NT2/D1 (cell line): ENCODE measurements at regions not wholly inside any gene's neighbourhood (a gene's known extent, or its start where the extent isn't known, plus 50 kb on each side); places are given as distances from the start of the nearest gene placed in this dataset.

Experiments
- DNase-seq: peaks from one replicate; pipeline ENCODE4 v3.0.0-alpha.2; 2011; ENCODE audit warnings: low read depth, low spot score
- H3K27me3 ChIP-seq: 2 replicates; pipeline ENCODE4 v1.6.0; 2011; ENCODE audit warnings: mild to moderate bottlenecking; ENCODE audit not compliant: insufficient read length, insufficient read depth
- H3K36me3 ChIP-seq: 2 replicates; pipeline ENCODE4 v1.6.1; 2011; ENCODE audit warnings: mild to moderate bottlenecking, low read length, mixed read lengths; ENCODE audit not compliant: insufficient read depth, insufficient read length
- H3K4me1 ChIP-seq: 2 replicates; pipeline ENCODE4 v1.5.1; 2011; ENCODE audit not compliant: insufficient read depth, insufficient read length
- H3K4me3 ChIP-seq: 2 replicates; pipeline ENCODE4 v1.5.1; 2011; ENCODE audit warnings: low read depth; ENCODE audit not compliant: insufficient read length
- H3K9ac ChIP-seq: 2 replicates; pipeline ENCODE4 v1.6.0; 2011; ENCODE audit warnings: low read depth; ENCODE audit not compliant: insufficient read length
- H3K9me3 ChIP-seq: 2 replicates; pipeline ENCODE4 v1.5.1; 2011; ENCODE audit warnings: mild to moderate bottlenecking, low read length; ENCODE audit not compliant: insufficient read depth
- SUZ12 ChIP-seq: IDR thresholded peaks from 2 replicates; pipeline ENCODE4 v1.6.1; 2011; ENCODE audit not compliant: insufficient read length, insufficient read depth; ENCODE audit errors: extremely low read depth
- YY1 ChIP-seq: IDR thresholded peaks from 2 replicates; pipeline ENCODE4 v1.6.1; 2011; ENCODE audit not compliant: insufficient read length, insufficient read depth
- ZNF274 ChIP-seq: IDR thresholded peaks from 2 replicates; pipeline ENCODE4 v1.6.1; 2011; ENCODE audit warnings: mild to moderate bottlenecking, low read depth, low read length

- no peaks in the 10 kb centered on the region for H3K4me1 ChIP-seq
- no peak overlapping the region for H3K9ac ChIP-seq
- no peaks in the 10 kb centered on the region for H3K27me3 ChIP-seq
- no peak for TF ChIP-seq YY1
- TF ChIP-seq ZNF274: no peak
- no peak for TF ChIP-seq SUZ12
- DNase-seq: no peak
- no peaks in the 10 kb centered on the region for H3K9me3 ChIP-seq
- H3K4me3 ChIP-seq: no peak overlapping the region
- H3K36me3 ChIP-seq: no peaks in the 10 kb centered on the region
Measured at GRCh38 chr13:84127597-84128128, 245.4 kb upstream of the SLITRK1 start.

GRCh38 chr13:84126671-84127171 is 244.4 kb upstream of the SLITRK1 start:
- no peak for DNase-seq
- Histone ChIP-seq H3K9ac (no peak overlapping the region), H3K4me1 (no peaks in the 10 kb centered on the region), H3K4me3 (no peak overlapping the region), H3K27me3 (no peaks in the 10 kb centered on the region), H3K36me3 (no peaks in the 10 kb centered on the region), H3K9me3 (no peaks in the 10 kb centered on the region)
- TF ChIP-seq SUZ12 (no peak), ZNF274 (no peak), YY1 (no peak)

GRCh38 chr13:84121456-84121855 is 239.2 kb upstream of the SLITRK1 start:
- Histone ChIP-seq H3K4me3 (no peak overlapping the region), H3K4me1 (no peaks in the 10 kb centered on the region), H3K9ac (no peak overlapping the region), H3K9me3 (no peaks in the 10 kb centered on the region), H3K27me3 (no peaks in the 10 kb centered on the region), H3K36me3 (no peaks in the 10 kb centered on the region)
- no peak for DNase-seq
- no peak for TF ChIP-seq SUZ12
- no peak for TF ChIP-seq YY1
- no peak for TF ChIP-seq ZNF274

- Histone ChIP-seq H3K4me3 (no peak overlapping the region), H3K4me1 (no peaks in the 10 kb centered on the region), H3K9ac (no peak overlapping the region), H3K27me3 (no peaks in the 10 kb centered on the region), H3K9me3 (no peaks in the 10 kb centered on the region), H3K36me3 (no peaks in the 10 kb centered on the region)
- no peak for DNase-seq
- no peak for TF ChIP-seq YY1
- no peak for TF ChIP-seq SUZ12
Measured at GRCh38 chr13:84118839-84119409, 236.7 kb upstream of the SLITRK1 start.

- Histone ChIP-seq H3K36me3 (no peaks in the 10 kb centered on the region), H3K9me3 (no peaks in the 10 kb centered on the region), H3K9ac (no peak overlapping the region), H3K4me1 (no peaks in the 10 kb centered on the region), H3K27me3 (no peaks in the 10 kb centered on the region), H3K4me3 (no peak overlapping the region)
- no peak for DNase-seq
- TF ChIP-seq SUZ12 (no peak), ZNF274 (no peak)
Measured at GRCh38 chr13:84098273-84098672, 216.0 kb upstream of the SLITRK1 start.

GRCh38 chr13:84097148-84097547 is 214.9 kb upstream of the SLITRK1 start:
- no peak overlapping the region for H3K4me3 ChIP-seq
- no peak overlapping the region for H3K9ac ChIP-seq
- no peak for TF ChIP-seq YY1
- TF ChIP-seq SUZ12: no peak
- TF ChIP-seq ZNF274: no peak
- no peaks in the 10 kb centered on the region for H3K27me3 ChIP-seq
- H3K9me3 ChIP-seq: no peaks in the 10 kb centered on the region
- H3K36me3 ChIP-seq: no peaks in the 10 kb centered on the region
- no peaks in the 10 kb centered on the region for H3K4me1 ChIP-seq
- no peak for DNase-seq

GRCh38 chr13:84096216-84096615 is 213.9 kb upstream of the SLITRK1 start:
- H3K27me3 ChIP-seq: no peaks in the 10 kb centered on the region
- no peaks in the 10 kb centered on the region for H3K36me3 ChIP-seq
- no peaks in the 10 kb centered on the region for H3K9me3 ChIP-seq
- H3K4me3 ChIP-seq: no peak overlapping the region
- H3K4me1 ChIP-seq: no peaks in the 10 kb centered on the region
- DNase-seq: no peak
- no peak for TF ChIP-seq ZNF274
- TF ChIP-seq YY1: no peak
- TF ChIP-seq SUZ12: no peak
- no peak overlapping the region for H3K9ac ChIP-seq
